ENCODE measurements at regions not wholly inside any gene's neighbourhood (a gene's known extent, or its start where the extent isn't known, plus 50 kb on each side); places are given as distances from the start of the nearest gene placed in this dataset.

DNA sequence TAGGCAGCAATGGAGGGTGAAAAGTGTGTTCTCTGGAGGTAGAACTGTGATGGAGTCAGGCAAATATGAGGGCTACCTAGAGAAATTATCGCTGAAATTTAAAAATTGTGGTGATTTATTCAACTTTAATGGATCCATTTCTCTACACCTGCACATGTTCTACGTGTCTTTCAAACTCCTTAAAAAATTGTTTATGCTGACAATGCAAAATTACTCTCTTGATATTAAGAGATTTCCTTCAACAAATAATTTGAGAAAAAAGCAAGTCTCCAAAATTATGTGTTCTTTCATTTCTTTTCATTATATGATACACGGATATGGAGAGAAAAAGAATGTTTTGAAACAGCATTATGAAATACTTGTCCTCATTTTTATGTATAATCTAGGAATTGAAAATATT, 1151.4 kb upstream of the PABPC4L start:
- Mint-ChIP-seq H3K9me3 (no peaks in the 10 kb centered on the region), H3K4me3 (no peak overlapping the region), H3K36me3 (ENCODE audit: low read depth) (no peaks in the 10 kb centered on the region), H3K4me1 (no peaks in the 10 kb centered on the region), H3K27ac (no peak overlapping the region), H3K27me3 (ENCODE audit: low read depth) (no peaks in the 10 kb centered on the region)
- TF ChIP-seq, protein P1, sequence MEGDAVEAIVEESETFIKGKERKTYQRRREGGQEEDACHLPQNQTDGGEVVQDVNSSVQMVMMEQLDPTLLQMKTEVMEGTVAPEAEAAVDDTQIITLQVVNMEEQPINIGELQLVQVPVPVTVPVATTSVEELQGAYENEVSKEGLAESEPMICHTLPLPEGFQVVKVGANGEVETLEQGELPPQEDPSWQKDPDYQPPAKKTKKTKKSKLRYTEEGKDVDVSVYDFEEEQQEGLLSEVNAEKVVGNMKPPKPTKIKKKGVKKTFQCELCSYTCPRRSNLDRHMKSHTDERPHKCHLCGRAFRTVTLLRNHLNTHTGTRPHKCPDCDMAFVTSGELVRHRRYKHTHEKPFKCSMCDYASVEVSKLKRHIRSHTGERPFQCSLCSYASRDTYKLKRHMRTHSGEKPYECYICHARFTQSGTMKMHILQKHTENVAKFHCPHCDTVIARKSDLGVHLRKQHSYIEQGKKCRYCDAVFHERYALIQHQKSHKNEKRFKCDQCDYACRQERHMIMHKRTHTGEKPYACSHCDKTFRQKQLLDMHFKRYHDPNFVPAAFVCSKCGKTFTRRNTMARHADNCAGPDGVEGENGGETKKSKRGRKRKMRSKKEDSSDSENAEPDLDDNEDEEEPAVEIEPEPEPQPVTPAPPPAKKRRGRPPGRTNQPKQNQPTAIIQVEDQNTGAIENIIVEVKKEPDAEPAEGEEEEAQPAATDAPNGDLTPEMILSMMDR (IDR thresholded peaks at IDR 0.05; ENCODE audit: unreplicated experiment in 3 of 3) = no peak

DNA sequence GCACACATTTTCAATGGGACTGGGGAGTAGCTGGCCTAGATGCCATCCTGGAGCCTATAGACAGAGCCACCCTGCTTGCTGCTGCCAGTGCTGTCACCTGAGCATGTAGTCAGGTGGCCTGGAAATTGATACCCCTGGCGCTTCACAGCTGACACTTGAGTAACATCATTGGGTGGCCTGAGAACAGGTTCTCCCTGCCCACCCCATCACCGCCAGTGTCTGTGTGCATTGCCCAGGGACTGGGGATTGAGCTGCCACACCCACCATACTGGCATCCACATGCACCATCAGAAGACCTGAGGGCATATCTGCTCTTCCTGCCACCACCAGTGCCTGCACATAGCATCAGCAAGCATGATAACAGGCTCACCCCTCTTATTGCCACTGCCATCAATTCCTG, 1142.9 kb upstream of the PABPC4L start:
- TF ChIP-seq, protein P1 (IDR thresholded peaks at IDR 0.05; ENCODE audit: unreplicated experiment in 3 of 3) = no peak
- H3K9me3 Mint-ChIP-seq = no peaks in the 10 kb centered on the region
- H3K4me3 Mint-ChIP-seq = no peak overlapping the region
- H3K27ac Mint-ChIP-seq = no peak overlapping the region
- H3K27me3 Mint-ChIP-seq (ENCODE audit: low read depth) = no peaks in the 10 kb centered on the region
- H3K36me3 Mint-ChIP-seq (ENCODE audit: low read depth) = no peaks in the 10 kb centered on the region
- H3K4me1 Mint-ChIP-seq = no peaks in the 10 kb centered on the region

DNA sequence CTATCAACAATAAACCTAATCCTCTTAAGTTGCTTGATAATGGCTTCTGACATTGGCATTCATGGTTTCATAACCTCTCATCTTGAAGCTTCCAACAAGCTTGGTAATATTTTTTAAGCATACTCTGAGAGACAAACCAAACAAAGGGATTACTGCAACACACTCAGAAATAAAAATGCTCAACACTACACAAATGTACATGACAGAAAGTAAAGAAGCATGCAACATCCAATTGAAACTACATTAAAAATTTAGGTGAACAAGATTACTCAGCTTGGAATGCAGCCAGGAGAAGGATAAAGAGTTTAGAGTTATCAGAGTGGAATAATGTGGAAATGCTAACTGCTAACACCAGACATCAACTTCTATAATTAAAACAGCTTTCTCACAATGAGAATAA, 1136.6 kb upstream of the PABPC4L start:
- H3K4me3 Mint-ChIP-seq = no peak overlapping the region
- no peaks in the 10 kb centered on the region for H3K9me3 Mint-ChIP-seq
- no peaks in the 10 kb centered on the region for H3K27me3 Mint-ChIP-seq (ENCODE audit: low read depth)
- no peak overlapping the region for H3K27ac Mint-ChIP-seq
- TF ChIP-seq, protein P1 (IDR thresholded peaks at IDR 0.05; ENCODE audit: unreplicated experiment in 3 of 3) = no peak
- H3K36me3 Mint-ChIP-seq (ENCODE audit: low read depth) = no peaks in the 10 kb centered on the region
- no peaks in the 10 kb centered on the region for H3K4me1 Mint-ChIP-seq

DNA sequence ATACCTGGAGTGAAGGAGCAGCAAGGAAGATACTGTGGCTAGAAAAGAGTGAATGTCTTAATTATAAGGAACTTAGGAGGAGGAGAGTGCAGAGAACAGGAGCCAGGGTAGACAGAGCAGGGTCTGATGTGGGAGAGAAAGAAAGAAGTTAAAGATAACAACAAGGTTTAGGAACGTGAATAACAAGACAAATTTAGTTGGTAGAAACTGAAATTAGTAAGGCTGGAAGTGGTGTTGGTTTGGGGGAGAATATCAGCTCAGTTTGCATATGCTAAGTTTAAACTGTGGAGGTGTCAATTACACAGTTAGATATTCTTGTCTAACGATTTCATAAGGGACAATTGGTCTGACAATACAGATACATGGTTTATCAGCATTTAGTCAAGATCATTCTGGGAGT, 1123.7 kb upstream of the PABPC4L start:
- H3K4me3 Mint-ChIP-seq = no peak overlapping the region
- H3K4me1 Mint-ChIP-seq = no peaks in the 10 kb centered on the region
- H3K36me3 Mint-ChIP-seq (ENCODE audit: low read depth) = no peaks in the 10 kb centered on the region
- H3K27me3 Mint-ChIP-seq (ENCODE audit: low read depth) = no peaks in the 10 kb centered on the region
- TF ChIP-seq, protein P1 (IDR thresholded peaks at IDR 0.05; ENCODE audit: unreplicated experiment in 3 of 3) = no peak
- no peak overlapping the region for H3K27ac Mint-ChIP-seq
- H3K9me3 Mint-ChIP-seq = peaks cover 5% of the 10 kb centered on the region

DNA sequence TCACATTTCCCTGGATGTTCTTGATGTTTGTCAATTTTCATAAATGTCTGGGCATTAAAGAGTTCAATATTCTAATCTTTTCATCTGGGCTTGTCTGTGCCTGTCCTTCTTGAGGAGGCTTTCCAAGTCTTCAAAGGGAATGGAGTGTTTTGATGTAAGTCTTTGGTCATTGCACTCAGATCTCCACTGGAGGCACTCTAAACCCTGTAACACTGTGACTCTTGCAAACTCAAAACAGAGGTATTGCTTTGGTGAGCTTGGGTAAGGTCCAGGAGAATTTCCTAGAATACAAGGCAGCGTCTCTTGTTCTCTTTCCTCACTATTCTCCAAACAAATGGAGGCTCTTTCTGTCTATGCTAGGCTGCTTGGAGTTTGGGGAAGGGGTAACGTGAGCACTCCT, 1118.1 kb upstream of the PABPC4L start:
- H3K9me3 Mint-ChIP-seq = peaks cover 19% of the 10 kb centered on the region
- no peak overlapping the region for H3K27ac Mint-ChIP-seq
- no peak overlapping the region for H3K4me3 Mint-ChIP-seq
- no peaks in the 10 kb centered on the region for H3K4me1 Mint-ChIP-seq
- H3K36me3 Mint-ChIP-seq (ENCODE audit: low read depth) = no peaks in the 10 kb centered on the region
- no peaks in the 10 kb centered on the region for H3K27me3 Mint-ChIP-seq (ENCODE audit: low read depth)
- TF ChIP-seq, protein P1 (IDR thresholded peaks at IDR 0.05; ENCODE audit: unreplicated experiment in 3 of 3) = no peak

DNA sequence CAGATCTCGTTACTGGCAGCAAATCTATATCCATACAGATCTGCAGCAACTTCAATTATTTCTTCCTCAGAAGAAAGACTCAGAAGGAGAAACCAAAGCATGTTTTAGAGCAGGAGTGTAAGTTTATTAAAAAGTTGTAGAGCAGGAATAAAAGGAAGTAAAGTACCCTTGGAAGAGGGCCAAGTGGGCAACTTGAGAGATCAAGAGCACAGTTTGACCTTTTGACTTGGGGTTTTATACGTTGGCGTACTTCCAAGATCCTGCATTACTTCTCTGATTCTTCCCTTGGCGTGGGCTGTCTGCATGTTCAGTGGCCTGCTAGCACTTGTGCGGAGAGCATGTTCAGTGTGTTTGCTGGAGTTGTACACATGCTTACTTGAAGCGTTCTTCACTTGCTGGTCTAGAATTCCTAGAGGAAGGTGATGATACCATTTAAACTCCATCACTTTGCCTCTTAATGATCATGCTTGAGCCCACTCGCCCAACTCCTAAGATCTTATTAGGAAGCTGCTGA, 1114.7 kb upstream of the PABPC4L start:
- no peaks in the 10 kb centered on the region for H3K27me3 Mint-ChIP-seq (ENCODE audit: low read depth)
- H3K9me3 Mint-ChIP-seq = peaks cover 19% of the 10 kb centered on the region
- no peaks in the 10 kb centered on the region for H3K36me3 Mint-ChIP-seq (ENCODE audit: low read depth)
- no peaks in the 10 kb centered on the region for H3K4me1 Mint-ChIP-seq
- H3K4me3 Mint-ChIP-seq = no peak overlapping the region
- TF ChIP-seq, protein P1 (IDR thresholded peaks at IDR 0.05; ENCODE audit: unreplicated experiment in 3 of 3) = no peak
- no peak overlapping the region for H3K27ac Mint-ChIP-seq

Data from nephron (organoid).